Fibroblast of skin of right biceps (primary cell): ENCODE measurements at regions not wholly inside any gene's neighbourhood (a gene's known extent, or its start where the extent isn't known, plus 50 kb on each side); places are given as distances from the start of the nearest gene placed in this dataset.

ENCODE experiments used
- DNase-seq: peaks from one replicate; pipeline ENCODE4 v3.0.0-alpha.2; 2013

DNA sequence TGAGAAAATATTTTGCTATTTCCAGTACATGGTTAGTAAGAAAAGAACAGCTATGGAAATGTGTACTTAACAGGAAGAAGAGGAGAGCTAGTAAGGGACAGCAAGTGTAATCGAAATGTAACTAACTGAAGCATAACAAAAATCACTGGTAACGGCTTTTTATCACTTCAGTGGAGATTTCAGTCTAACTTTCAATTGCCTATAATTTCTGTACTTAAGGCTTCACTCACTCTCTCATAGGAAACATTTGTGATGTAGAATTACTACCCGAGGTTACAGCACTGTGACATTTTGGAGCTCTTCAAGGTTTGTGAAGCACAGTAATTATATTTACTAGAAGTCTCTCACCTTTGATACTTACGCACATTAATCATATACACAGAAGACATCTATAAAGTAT is 1119.1 kb downstream of the AMY1C start:
- no peak for DNase-seq

DNA sequence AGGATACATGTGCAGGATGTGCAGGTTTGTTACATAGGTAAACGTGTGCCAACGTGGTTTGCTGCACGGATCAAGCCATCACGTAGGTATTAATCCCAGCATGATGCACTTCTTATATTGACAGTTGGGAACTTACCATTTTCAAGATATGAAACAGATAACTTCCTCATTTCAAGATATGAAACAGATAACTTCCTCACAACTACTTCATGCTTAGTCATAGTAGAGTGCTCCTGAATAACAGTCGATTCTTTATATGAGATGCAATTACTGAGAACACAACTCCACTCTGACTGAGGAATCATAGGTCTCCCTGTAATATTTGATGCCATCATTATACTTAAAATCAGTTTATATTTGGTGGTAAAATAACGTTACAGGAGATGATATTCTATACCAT is 1124.3 kb downstream of the AMY1C start:
- DNase-seq: no peak

DNA sequence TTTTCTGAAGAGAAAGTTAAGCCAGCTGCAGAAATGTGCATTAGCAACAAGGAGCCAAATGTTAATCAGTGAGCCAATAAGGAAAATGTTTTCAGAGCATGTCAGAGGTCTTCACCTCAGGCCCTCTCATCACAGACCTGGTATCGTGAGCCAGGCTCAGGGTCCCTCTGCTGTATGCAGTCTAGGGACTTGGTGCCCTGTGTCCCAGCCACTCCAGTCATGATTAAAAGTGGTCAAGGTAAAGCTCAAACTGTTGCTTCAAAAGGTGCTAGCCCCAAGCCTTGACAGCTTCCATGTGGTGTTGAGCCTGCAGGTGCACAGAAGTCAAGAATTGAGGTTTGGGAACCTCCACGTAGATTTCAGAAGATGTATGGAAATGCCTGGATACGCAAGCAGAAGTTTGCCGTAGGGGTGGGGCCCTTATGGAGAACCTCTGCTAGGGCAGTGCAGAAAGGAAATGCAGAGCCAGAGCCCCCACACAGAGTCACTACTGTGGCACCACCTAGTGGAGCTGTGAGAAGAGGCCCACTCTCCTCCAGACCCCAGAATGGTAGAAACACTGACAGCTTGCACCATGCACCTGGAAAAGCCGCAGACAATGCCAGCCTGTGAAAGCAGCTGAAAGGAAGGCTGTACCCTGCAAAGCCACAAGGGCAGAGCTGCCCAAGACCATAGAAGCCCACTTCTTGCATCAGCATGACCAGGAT is 1128.7 kb downstream of the AMY1C start:
- DNase-seq: no peak

DNA sequence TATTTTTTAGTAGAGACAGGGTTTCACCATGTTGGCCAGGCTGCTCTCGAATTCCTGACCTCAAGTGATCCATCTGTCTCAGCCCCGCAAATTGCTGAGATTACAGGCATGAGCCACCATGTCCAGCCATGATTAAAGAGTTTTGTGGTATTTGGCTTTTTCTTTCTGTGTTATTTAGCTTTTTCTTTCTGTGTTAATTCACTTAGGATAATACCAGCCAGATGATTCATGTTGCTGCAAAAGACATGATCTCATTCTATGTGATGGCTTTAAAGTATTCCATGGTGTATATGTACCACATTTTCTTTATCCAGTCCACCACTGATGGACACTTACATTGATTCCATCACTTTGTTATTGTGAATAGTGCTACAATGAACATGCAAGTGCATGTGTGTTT is 1135.2 kb downstream of the AMY1C start:
- DNase-seq: peak; percentile 5

DNA sequence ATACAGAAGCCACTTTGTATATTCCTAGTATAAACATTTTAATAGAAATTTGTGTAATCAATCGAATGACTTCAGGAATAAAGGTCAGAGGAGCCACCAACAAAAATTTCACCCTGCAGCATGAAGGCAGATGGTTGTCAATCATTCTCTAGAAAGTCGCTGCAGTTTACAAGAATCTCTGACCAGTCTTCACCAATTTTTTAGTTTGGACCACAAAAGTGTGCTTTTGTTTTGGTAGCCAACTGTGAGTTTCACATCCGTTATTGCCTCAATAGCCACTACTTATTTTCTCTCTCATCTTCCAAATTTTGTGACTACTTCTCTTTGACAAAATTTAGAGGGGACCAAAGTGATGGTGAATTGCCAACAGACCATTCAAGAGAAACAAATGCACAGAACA is 1155.6 kb downstream of the AMY1C start:
- no peak for DNase-seq

DNA sequence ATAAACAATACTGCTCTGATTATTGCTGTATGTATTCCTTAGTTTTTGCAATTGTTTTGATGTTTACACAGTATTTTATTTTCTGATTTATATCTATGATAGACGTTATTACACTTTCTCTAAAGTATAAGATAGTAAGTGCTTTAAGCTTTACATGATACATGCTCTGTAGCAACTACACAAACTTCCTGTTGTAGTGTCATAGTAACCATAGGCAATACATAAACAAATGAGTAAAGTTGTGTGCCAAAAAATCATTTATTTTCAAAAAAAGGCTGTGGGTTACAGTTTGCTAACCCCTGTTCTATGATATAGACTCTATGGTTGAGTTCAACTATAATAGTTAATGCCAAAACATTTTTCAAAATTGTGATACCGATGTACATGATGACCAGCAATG is 1156.4 kb downstream of the AMY1C start:
- no peak for DNase-seq

DNA sequence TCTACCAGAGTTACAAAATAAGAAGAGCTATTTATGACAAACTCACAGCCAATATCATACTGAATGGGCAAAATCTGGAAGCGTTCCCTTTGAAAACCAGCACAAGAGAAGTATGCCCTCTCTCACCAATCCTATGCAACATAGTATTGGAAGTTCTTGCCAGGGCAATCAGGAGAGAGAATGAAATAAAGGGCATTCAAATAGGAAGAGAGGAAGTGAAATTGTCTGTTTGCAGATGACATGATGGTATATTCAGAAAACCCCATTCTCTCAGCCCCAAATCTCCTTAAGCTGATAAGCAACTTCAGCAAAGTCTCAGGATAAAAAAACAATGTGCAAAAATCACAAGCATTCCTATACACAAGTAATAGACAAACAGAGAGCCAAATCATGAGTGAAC is 1169.5 kb downstream of the AMY1C start:
- no peak for DNase-seq

DNA sequence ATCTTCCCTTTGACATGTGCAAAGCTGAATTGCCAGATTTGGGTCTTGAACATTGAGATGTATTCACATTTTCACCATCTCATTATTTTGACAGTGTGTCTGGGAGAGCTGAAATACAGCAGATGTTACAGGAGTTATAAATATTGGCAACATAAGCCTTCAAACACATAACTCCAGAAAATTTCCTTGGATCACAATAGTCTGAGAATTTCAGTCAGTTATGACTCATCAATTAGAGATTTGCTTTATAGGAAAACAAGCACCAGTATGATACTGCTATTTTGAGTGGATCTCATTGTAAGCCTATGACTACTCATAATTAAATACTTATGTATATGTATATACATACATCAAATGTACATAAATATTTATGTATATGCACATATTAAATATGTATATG is 1171.8 kb downstream of the AMY1C start:
- peak; percentile 53 for DNase-seq

DNA sequence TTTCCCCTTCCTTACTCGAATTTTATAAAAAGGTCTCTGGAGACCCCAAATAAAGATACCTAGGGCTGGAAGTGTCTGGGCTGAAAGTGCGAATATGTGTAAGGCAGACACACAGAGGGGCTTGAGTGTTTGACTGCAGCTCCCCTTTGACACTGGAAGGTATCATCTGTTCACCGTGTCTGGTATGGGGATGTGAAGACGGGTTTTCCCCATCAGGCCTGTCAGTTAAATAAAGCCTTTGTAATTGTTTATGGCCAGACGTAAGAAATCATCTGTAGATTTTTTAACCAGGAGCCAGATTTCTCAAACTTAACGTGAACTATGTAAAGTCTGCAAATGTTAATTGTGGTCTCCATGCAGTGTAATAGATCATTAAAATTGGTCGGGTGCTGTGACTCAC is 1173.4 kb downstream of the AMY1C start:
- no peak for DNase-seq

DNA sequence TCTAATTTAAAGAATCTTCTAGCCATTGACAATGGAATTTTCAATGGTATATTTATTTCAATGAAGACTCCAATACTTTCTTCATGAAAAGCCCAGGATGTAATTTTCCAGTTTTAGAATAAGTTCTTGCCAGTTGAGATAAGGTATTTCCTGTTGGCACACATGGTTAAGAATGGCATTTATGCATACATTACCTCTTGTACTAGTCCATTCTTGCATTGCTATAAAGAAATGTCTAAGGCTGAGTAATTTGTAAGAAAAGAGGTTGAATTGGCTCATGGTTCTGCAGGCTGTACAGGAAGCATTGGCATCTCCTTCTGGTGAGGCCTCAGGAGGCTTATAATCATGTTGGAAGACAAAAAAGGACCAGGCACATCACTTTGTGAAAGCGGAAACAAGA is 1179.6 kb downstream of the AMY1C start:
- DNase-seq: no peak

DNA sequence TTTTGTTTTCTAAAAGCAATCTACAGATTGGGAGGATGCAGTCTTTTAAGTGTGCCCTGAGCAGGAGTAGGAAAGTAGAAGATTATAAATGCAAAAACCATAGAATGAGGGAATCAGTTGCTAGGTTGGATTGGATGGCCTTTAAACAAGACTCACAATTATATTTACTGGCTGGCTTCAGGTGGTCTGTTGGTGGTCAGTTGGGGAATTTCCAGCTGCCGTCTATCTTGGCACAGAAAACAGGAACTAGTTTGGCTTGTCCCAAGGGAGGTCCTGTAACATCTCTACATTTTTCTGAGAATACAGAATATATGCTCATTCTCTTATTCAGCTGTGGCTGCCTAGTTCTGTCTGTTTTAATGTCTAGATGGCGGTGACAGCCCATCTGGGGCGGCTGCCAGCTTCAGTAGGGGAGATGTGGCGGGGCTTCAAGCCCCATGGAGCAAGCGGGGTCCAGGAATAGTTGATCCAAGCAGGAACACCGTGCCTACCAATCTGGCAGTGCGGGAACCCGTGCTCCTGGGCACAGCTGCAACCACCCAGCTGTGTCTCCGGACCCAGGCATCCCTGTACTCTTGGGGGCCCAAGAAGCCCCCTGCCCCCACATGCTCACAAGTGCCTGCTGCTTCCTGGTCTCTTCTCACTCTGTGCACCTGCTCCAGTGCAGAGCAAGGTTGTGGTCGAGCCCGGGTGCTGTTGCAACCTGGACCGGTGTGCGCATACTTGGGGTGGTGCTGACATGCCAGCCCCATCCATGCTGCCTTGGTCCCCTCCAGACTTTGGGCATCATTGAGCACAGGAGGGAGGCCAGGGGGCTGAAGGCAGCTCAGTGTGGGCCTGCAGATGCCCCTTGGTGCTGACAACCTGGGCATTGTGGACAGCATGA is 1182.6 kb downstream of the AMY1C start:
- DNase-seq: no peak

DNA sequence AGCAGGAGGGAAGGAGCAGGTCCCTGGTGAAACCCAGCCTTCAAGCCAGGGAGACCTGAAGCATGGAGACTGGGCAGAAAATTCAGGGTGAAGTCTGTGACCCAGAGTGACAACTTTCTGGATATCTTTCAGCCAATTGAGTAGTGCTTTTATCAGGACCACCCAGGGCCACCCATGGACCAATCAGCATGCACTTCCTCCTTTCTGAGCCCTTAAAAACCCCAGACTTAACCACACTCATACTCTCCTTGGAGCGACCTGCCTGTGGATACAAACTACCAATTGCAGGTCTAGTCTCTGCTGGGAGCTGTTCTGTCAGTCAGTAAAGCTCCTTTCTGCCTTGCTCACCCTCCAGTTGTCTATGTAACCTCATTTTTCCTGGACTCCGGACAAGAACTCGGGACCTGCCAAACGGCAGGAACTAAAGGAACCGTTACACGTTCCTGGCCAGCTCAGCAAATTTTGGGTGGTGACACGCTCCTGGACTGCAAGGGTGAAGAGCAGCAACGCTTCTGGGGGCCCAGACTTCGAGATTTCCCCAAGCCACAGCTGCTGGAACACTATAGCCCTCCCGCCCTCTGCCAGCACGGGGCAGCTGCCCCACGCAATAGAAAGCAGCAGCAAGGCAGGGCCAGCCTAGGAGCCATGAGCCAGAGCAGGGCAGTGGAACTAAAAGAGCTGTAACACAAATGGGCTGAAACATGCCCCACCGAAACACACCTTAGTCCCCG is 1183.4 kb downstream of the AMY1C start:
- DNase-seq: no peak

DNA sequence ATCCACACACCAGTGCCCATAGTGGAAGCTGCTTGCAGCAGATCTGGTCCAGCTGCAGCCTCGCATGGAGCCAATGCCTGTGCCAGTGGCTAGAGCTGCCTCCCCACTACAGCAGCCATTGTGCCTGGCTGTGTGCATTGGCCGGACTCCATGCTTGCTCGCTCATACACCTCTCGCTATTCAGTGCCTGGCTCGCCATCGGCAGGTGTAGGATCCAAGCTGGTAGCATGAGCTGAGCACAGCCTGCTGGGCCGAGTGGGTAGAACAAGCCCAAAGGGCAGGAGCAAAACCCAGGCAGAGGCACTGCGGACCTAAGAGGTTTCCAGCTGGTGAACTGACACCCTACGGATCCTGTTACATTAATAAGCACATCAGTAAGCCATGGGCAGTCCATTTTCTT is 1184.1 kb downstream of the AMY1C start:
- DNase-seq: no peak

DNA sequence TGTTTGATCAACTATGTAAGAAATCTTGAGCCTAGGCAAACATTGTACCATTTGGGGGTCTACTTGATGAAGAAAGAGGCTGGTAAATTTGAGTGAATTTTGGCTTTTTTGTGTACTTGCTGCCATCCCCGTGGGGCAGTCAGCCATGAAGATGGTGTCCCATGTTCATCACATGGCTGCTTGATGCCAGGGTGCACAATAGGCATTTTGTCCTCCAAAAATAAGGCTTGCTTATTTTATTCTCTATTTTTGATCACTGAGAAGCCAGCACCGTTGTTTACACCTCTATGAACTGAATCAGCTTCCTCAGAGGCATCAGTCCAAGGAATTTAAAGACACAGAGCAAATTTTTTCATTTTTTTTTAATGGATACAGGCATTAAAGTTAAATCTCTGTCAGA is 1195.7 kb downstream of the AMY1C start:
- no peak for DNase-seq

DNA sequence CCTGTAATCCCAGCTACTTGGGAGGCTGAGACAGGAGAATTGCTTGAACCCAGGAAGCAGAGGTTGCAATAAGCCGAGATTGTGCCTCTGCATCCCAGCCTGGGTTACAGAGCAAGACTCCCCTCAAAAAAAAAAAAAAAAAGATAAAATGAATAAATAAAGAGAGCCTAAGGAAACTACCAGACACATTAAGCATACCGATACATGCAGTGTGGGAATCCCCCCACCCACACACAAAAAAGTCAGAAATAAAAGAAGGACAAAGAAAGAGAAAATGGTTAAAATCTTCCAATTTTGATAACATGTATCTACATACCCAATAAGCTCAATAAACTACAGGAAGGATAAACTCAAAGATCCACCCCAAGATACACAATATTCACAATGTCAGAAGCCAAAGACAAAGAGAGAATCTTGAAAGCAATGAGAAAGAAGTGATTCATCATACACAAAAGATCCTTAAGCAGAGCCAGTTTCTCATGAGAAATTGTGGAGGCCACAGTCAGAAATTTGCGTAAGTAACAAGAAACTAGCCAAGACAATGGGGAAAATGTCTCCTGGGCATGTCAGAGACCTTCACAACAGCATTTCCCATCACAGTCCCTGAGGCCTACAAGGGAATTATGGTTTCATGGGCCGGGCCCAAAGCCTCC is 1197.0 kb downstream of the AMY1C start:
- DNase-seq: no peak

DNA sequence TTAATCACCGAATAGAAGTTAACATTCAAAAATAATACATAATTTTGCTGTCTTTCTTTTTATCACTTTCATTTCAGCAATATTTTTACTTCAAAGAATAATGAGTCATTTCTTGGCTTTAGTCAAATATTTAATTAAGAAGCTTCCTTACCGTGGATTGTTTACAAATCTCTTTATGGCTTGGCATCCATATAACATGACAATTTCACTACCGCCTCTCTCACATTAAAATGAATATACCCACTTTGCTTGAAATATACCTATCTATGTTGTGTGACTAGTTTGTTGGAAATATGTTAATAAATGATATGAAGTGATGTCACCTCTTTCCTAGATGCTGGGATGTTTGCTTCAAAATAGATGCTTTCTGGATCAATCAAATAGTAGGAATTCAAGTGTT is 1203.9 kb downstream of the AMY1C start:
- no peak for DNase-seq

DNA sequence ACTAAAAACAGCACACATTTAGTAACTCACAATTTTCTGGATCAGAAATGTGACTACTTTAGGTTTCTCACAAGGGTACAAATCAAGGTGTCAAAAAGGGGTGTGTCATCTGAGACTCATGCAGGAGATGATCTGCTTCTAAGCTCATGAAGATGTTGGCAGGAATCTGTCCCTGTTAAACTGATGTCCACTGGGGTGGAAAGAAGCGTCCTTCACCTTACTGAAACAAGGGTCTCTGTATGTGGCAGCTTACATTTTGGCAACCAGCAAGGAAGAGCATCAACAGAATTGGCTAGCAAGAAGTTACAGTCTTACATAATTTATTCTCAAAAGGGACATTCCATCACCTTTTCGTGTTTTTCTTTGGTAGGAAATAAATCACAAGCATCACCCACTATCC is 1223.8 kb downstream of the AMY1C start:
- no peak for DNase-seq

DNA sequence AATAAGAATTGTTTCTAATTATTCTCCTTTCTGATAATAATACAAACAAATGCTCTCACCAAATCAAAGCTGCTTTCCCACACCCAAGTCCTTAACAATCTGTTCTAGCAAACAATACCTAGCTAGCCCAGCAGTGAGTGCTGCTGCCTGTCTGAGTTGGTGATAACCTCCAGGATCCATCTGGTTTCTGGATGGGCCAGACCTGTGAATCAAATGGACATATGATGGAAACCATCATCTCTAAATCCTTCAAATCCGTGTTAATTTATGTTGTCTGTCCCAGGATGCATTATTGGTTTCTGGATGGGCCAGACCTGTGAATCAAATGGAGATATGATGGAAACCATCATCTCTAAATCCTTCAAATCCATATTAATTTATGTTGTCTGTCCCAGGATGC is 1230.0 kb downstream of the AMY1C start:
- no peak for DNase-seq

DNA sequence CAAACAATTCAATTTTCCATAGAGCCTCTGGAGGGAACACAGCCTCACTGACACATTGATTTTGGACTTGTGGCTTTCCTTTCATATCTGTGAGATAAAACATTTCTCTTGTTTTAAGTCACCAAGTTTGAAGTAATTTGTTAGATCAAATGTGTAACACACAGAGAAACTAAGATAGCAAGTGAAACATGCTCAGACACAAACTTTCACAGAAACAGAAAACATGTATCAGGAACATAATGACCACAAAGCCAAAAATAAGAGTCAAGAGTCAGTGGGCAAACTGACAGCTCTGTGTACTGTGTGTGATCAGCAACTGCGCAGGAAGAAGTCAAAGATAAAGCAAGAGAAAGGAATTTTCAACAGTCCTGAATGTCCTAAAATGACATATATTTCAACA is 1237.5 kb downstream of the AMY1C start:
- DNase-seq: no peak

DNA sequence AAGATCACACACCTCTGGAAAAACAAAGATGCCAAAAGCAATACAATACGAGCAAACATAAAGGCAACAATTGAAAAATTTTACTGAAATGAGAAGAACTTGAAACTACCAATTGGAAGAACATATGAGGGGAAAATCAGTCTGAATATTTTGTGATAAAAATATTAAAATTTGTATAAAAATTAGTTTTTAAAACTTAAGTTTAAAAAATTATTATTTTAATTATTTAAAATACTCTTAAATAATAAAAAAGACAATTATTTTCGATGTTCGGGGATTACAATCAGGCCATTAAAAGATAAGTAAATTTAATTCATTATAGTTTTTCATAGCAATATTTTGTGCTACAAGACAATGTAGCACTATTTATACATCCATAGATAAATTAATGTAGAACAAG is 1239.3 kb downstream of the AMY1C start:
- no peak for DNase-seq

DNA sequence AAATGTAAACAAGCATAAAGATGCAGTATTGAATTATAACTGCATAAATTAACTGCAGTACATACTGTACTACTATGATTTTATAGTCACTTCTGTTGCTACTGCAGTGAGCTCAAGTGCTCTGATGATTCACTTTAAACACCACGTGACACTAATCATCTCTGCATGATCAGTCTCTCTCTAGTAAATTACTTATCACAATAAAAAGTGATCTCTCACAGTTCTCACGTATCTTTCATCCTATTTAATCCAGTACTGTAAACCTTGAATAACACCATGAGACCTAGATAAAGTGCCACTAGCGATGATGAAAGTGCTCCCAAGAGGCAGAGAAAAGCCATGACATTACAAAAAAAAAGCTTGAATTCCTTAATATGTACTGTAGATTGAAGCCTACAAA is 1242.0 kb downstream of the AMY1C start:
- no peak for DNase-seq

DNA sequence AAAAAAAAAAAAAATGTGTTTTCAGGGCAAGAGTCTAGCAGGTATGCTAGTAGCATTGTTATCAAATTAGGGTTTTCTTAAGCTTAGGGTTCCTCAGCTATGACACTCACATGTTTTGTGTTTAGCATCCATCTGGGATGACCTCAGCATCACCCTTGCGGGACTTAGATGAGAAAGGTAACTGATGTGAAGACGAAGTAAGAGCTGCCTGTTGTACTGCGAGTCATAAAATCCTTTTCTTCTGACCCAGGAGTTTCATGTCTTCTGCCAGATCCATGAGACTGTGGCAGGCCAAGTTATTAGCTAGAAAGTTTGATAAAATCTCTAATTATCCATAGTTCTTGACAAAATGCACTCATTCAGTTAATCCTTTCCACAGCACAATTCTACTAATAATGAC is 1251.1 kb downstream of the AMY1C start:
- no peak for DNase-seq

DNA sequence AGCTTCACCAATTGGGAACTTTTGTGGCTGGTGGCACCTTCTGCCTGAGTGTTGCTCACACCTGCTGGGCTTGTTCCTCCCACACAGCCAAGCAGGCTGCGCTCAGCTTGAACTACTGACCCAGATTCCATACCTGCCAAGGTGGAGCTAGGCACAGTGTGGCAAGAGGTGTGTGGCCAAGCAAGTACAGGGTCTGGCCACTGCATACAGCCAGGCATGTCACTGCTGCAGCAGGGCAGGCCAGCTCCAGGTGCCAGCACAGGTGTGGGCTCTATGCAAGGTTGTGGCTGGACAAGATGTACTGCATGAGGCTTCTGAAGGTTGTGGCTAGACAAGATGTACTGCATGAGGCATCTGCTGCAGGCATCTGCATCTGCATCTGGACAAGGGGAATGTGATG is 1254.8 kb downstream of the AMY1C start:
- DNase-seq: no peak
